ENCODE measurements at regions not wholly inside any gene's neighbourhood (a gene's known extent, or its start where the extent isn't known, plus 50 kb on each side); places are given as distances from the start of the nearest gene placed in this dataset.

- DNase-seq (no peak), ATAC-seq (no peak)
- Histone ChIP-seq H3K27ac (no peak overlapping the region), H3K36me3 (no peaks in the 10 kb centered on the region), H3K4me1 (no peaks in the 10 kb centered on the region), H3K9me3 (no peaks in the 10 kb centered on the region), H3K27me3 (no peaks in the 10 kb centered on the region), H3K4me3 (no peak overlapping the region)
- intact Hi-C loops (cut with DNase I; ENCODE audit: low total_unique reads) (no loop called here), in situ Hi-C loops (cut with MboI; ENCODE audit: low sequenced_read_pairs in 4 of 4) (no loop called here)
- TF ChIP-seq POLR2A (IDR thresholded peaks at IDR 0.05): no peak
- TF ChIP-seq CTCF (IDR thresholded peaks at IDR 0.05 in 4 of 5, conservative IDR thresholded peaks at IDR 0.05 in 1 of 5): no peak
Observed at GRCh38 chr9:80522465-80522864, 950.7 kb downstream of the TLE4 start.

- Histone ChIP-seq H3K27ac (no peak overlapping the region), H3K27me3 (no peaks in the 10 kb centered on the region), H3K4me3 (no peak overlapping the region), H3K9me3 (no peaks in the 10 kb centered on the region), H3K36me3 (no peaks in the 10 kb centered on the region), H3K4me1 (no peaks in the 10 kb centered on the region)
- in situ Hi-C loops (cut with MboI; ENCODE audit: low sequenced_read_pairs in 4 of 4): no loop called here
- ATAC-seq: no peak
- no peak for DNase-seq
- no peak for TF ChIP-seq POLR2A (IDR thresholded peaks at IDR 0.05)
- TF ChIP-seq CTCF (IDR thresholded peaks at IDR 0.05 in 4 of 5, conservative IDR thresholded peaks at IDR 0.05 in 1 of 5): no peak
- intact Hi-C loops (cut with DNase I; ENCODE audit: low total_unique reads): no loop called here
Observed at GRCh38 chr9:80521151-80521550, 949.4 kb downstream of the TLE4 start.

- ATAC-seq (no peak), DNase-seq (no peak)
- intact Hi-C loops (cut with DNase I; ENCODE audit: low total_unique reads) (no loop called here), in situ Hi-C loops (cut with MboI; ENCODE audit: low sequenced_read_pairs in 4 of 4) (no loop called here)
- Histone ChIP-seq H3K4me3 (no peak overlapping the region), H3K27me3 (no peaks in the 10 kb centered on the region), H3K4me1 (no peaks in the 10 kb centered on the region), H3K36me3 (no peaks in the 10 kb centered on the region), H3K27ac (no peak overlapping the region), H3K9me3 (no peaks in the 10 kb centered on the region)
- TF ChIP-seq CTCF (IDR thresholded peaks at IDR 0.05 in 4 of 5, conservative IDR thresholded peaks at IDR 0.05 in 1 of 5): no peak
Observed at GRCh38 chr9:80520231-80520630, 948.5 kb downstream of the TLE4 start.

GRCh38 chr9:80518441-80518840, 946.7 kb downstream of the TLE4 start:
- Histone ChIP-seq H3K4me3 (no peak overlapping the region), H3K27me3 (no peaks in the 10 kb centered on the region), H3K4me1 (no peaks in the 10 kb centered on the region), H3K27ac (no peak overlapping the region), H3K9me3 (no peaks in the 10 kb centered on the region), H3K36me3 (no peaks in the 10 kb centered on the region)
- DNase-seq (no peak), ATAC-seq (no peak)
- TF ChIP-seq CTCF (IDR thresholded peaks at IDR 0.05 in 4 of 5, conservative IDR thresholded peaks at IDR 0.05 in 1 of 5): no peak
- no peak for TF ChIP-seq POLR2A (IDR thresholded peaks at IDR 0.05)
- intact Hi-C loops (cut with DNase I; ENCODE audit: low total_unique reads): no loop called here
- in situ Hi-C loops (cut with MboI; ENCODE audit: low sequenced_read_pairs in 4 of 4): no loop called here

- Histone ChIP-seq H3K9me3 (no peaks in the 10 kb centered on the region), H3K27ac (no peak overlapping the region), H3K4me3 (no peak overlapping the region), H3K4me1 (no peaks in the 10 kb centered on the region), H3K36me3 (no peaks in the 10 kb centered on the region), H3K27me3 (no peaks in the 10 kb centered on the region)
- TF ChIP-seq POLR2A (IDR thresholded peaks at IDR 0.05): no peak
- TF ChIP-seq CTCF (IDR thresholded peaks at IDR 0.05 in 4 of 5, conservative IDR thresholded peaks at IDR 0.05 in 1 of 5): no peak
- ATAC-seq: no peak
- in situ Hi-C loops (cut with MboI; ENCODE audit: low sequenced_read_pairs in 4 of 4): no loop called here
- no peak for DNase-seq
- intact Hi-C loops (cut with DNase I; ENCODE audit: low total_unique reads): no loop called here
Observed at GRCh38 chr9:80516679-80517078, 944.9 kb downstream of the TLE4 start.
